ENCODE measurements at regions not wholly inside any gene's neighbourhood (a gene's known extent, or its start where the extent isn't known, plus 50 kb on each side); places are given as distances from the start of the nearest gene placed in this dataset.
"Not testable (repeated sequence)": the region's sequence is repeated elsewhere in the genome, so short reads cannot be mapped to it uniquely, and the experiment has no call there.

DNA sequence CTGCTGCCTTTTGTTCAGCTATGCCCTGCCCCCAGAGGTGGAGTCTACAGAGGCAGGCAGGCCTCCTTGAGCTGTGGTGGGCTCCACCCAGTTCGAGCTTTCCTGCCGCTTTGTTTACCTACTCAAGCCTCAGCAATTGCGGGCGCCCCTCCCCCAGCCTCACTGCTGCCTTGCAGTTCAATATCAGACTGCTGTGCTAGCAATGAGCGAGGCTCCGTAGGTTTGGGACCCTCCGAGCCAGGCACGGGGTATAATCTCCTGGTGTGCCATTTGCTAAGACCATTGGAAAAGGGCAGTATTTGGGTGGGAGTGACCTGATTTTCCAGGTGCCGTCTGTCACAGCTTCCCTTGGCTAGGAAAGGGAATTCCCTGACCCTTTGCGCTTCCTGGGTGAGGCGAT, 51.9 kb downstream of the DIPK2A start:
- H3K9me3 ChIP-seq (ENCODE audit: control insufficient read depth, low read length); H3K4me1 ChIP-seq (ENCODE audit: control insufficient read depth, insufficient read depth, low read length); H3K27me3 ChIP-seq (replicated peaks; ENCODE audit: control insufficient read depth, insufficient read depth, low read length); H3K4me3 ChIP-seq (ENCODE audit: low read length); H3K36me3 ChIP-seq (ENCODE audit: control insufficient read depth, insufficient read depth, low read length, severe bottlenecking); H3K9ac ChIP-seq (ENCODE audit: low read length); DNase-seq (ENCODE audit: low read depth): not testable (repeated sequence)

DNA sequence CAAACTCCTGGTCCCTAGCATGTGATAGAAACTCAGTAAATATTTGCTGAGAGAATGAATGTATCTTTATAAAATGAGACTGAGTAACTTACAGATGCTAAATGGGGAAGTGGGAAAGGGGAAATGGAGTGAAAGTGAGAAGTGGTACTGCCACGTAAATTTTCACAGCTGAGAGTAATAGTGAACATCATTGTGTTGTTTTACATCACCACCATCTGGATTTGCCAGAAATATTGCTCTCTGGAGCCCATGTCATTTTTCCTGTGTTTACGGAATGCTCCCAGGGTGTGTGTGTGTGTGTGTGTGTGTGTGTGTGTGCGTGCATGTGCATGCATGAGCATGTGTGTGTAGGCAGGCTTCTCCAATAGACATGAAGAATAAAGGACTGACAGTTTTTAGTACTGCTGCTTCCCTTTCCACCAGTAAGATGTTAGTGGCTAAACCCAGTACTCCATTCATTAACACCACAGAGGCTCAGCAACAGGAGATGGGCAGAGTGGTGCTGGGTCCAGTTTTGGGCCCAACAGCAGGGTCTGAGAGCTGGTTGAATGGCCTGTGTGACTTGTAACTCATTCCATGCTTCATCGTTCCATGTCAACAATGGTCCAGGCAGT, 57.3 kb downstream of the DIPK2A start:
- no peaks in the 10 kb centered on the region for H3K27me3 ChIP-seq (replicated peaks; ENCODE audit: control insufficient read depth, insufficient read depth, low read length)
- no peaks in the 10 kb centered on the region for H3K9me3 ChIP-seq (ENCODE audit: control insufficient read depth, low read length)
- H3K36me3 ChIP-seq (ENCODE audit: control insufficient read depth, insufficient read depth, low read length, severe bottlenecking), result no peaks in the 10 kb centered on the region
- peaks cover 15% of the 10 kb centered on the region for H3K4me1 ChIP-seq (ENCODE audit: control insufficient read depth, insufficient read depth, low read length)
- DNase-seq (ENCODE audit: low read depth), result no peak
- H3K4me3 ChIP-seq (ENCODE audit: low read length), result no peak overlapping the region
- no peak overlapping the region for H3K9ac ChIP-seq (ENCODE audit: low read length)

DNA sequence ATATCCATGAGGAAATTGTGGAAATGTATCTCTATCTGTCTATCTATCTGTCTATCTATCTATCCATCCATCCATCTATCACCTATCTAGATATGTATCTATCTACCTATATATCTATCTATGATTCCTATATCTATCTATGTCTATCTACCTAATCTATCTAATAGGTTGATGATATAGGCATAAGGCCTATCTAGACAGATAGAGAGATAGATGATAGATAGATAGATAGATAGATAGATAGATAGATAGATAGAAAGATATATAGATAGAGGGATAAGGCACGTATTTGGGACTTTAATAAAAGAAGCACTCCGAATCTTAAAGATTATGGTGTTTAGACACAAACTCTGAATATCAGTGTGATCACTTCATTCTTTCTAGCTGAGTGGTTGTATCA, 58.1 kb downstream of the DIPK2A start:
- peaks cover 15% of the 10 kb centered on the region for H3K4me1 ChIP-seq (ENCODE audit: control insufficient read depth, insufficient read depth, low read length)
- no peaks in the 10 kb centered on the region for H3K9me3 ChIP-seq (ENCODE audit: control insufficient read depth, low read length)
- H3K9ac ChIP-seq (ENCODE audit: low read length), result no peak overlapping the region
- no peak for DNase-seq (ENCODE audit: low read depth)
- no peaks in the 10 kb centered on the region for H3K36me3 ChIP-seq (ENCODE audit: control insufficient read depth, insufficient read depth, low read length, severe bottlenecking)
- no peaks in the 10 kb centered on the region for H3K27me3 ChIP-seq (replicated peaks; ENCODE audit: control insufficient read depth, insufficient read depth, low read length)
- H3K4me3 ChIP-seq (ENCODE audit: low read length), result no peak overlapping the region

DNA sequence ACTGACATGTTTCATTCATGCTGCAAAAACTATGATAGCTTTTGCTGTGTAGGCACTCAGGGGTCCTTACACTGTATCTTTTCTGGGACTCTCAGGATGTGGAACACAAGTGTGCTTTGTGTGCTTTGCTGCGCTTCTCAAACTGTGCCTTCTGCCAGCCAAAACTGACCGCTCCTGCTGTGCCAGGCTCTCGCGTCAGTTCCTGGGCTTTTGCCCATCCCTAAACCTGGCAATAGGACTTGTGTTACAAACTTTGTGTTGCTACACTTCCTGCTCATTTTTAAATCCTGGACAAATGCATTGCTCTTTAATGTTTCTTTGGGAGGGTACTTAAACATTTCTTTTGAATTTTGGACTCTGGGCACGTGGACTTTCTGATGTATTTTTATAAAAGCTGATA, 60.3 kb downstream of the DIPK2A start:
- H3K4me3 ChIP-seq (ENCODE audit: low read length), result no peak overlapping the region
- DNase-seq (ENCODE audit: low read depth), result no peak
- no peak overlapping the region for H3K9ac ChIP-seq (ENCODE audit: low read length)
- no peaks in the 10 kb centered on the region for H3K27me3 ChIP-seq (replicated peaks; ENCODE audit: control insufficient read depth, insufficient read depth, low read length)
- H3K9me3 ChIP-seq (ENCODE audit: control insufficient read depth, low read length), result no peaks in the 10 kb centered on the region
- peaks cover 15% of the 10 kb centered on the region for H3K4me1 ChIP-seq (ENCODE audit: control insufficient read depth, insufficient read depth, low read length)
- no peaks in the 10 kb centered on the region for H3K36me3 ChIP-seq (ENCODE audit: control insufficient read depth, insufficient read depth, low read length, severe bottlenecking)

DNA sequence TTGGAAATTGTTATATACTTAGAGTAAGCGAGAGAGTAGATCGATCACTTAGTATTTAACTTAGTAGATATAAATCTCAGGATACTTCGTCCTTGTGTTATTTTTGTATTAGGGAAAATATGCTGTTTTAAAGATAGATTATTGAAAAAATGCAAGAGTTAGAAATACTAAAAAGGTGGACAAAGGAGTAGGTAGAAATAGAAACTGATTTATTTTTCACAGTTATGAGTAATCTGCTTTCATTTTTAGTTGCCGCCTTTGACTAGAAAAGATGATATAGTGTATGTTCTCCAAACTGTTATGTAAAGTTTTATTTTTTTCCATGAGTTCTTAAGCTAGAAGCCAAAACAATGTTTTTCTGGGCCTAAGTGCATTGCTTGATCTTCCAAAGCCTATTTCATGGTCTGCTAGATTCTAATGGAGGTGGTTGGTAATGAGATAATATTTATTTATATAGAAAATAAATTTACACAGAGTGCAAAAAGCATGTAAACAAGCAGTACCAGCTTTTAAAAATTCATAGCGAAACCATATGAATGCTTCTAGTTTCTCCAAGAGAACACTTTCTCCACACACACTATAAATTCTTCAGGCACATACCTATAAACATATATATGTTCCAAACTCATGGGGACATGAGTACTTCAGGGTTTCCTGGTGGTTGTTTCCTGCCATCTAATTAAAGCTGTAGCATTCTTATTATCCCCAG, 61.1 kb downstream of the DIPK2A start:
- Histone ChIP-seq H3K9ac (ENCODE audit: low read length) (no peak overlapping the region), H3K4me1 (ENCODE audit: control insufficient read depth, insufficient read depth, low read length) (peaks cover 15% of the 10 kb centered on the region), H3K27me3 (replicated peaks; ENCODE audit: control insufficient read depth, insufficient read depth, low read length) (no peaks in the 10 kb centered on the region), H3K36me3 (ENCODE audit: control insufficient read depth, insufficient read depth, low read length, severe bottlenecking) (no peaks in the 10 kb centered on the region), H3K4me3 (ENCODE audit: low read length) (no peak overlapping the region), H3K9me3 (ENCODE audit: control insufficient read depth, low read length) (no peaks in the 10 kb centered on the region)
- no peak for DNase-seq (ENCODE audit: low read depth)

DNA sequence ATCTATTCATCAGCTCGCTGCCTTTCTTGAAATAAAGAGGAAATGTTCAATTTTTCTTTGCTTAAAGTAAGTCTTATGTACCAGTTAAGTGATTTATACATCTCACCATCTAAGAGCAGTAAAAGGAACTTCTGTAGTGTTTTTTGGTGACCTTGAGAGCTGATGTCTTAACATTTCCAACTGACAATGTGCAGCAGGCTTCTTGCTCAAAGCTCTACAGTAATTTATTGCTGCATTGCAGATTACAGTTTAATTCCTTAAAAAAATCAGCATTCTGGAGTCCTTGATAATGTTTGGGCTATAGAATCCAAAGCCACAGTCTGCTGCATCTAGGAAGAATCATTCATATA, 61.6 kb downstream of the DIPK2A start:
- no peak overlapping the region for H3K9ac ChIP-seq (ENCODE audit: low read length)
- no peaks in the 10 kb centered on the region for H3K9me3 ChIP-seq (ENCODE audit: control insufficient read depth, low read length)

DNA sequence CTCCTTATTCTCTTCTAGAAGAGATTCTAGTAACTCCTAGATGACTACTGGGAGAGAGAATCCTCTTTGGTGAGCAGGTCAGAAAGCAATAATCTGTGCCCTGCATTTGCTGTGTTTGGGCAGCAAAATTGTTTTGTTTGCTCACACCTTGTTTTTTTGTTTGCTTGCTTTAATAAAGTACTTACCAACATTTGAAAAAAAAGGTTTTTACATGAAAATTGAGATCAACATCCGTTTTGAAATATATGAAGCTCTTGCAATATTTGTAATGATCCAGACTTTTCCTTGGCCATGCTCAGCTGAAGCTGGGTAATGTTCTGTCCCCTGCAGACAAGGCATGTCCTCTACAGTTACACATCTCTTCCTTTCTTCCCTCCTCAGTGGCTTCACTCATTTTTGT, 62.2 kb downstream of the DIPK2A start:
- Histone ChIP-seq H3K9me3 (ENCODE audit: control insufficient read depth, low read length) (no peaks in the 10 kb centered on the region), H3K9ac (ENCODE audit: low read length) (no peak overlapping the region), H3K27me3 (replicated peaks; ENCODE audit: control insufficient read depth, insufficient read depth, low read length) (no peaks in the 10 kb centered on the region), H3K4me1 (ENCODE audit: control insufficient read depth, insufficient read depth, low read length) (peaks cover 15% of the 10 kb centered on the region), H3K4me3 (ENCODE audit: low read length) (no peak overlapping the region), H3K36me3 (ENCODE audit: control insufficient read depth, insufficient read depth, low read length, severe bottlenecking) (no peaks in the 10 kb centered on the region)
- no peak for DNase-seq (ENCODE audit: low read depth)

More for the DNA sequence above, 61.6 kb downstream of the DIPK2A start:
- no peaks in the 10 kb centered on the region for H3K36me3 ChIP-seq (ENCODE audit: control insufficient read depth, insufficient read depth, low read length, severe bottlenecking)
- H3K4me1 ChIP-seq (ENCODE audit: control insufficient read depth, insufficient read depth, low read length), result peaks cover 15% of the 10 kb centered on the region
- no peak overlapping the region for H3K4me3 ChIP-seq (ENCODE audit: low read length)
- H3K27me3 ChIP-seq (replicated peaks; ENCODE audit: control insufficient read depth, insufficient read depth, low read length), result no peaks in the 10 kb centered on the region
- DNase-seq (ENCODE audit: low read depth), result no peak

DNA sequence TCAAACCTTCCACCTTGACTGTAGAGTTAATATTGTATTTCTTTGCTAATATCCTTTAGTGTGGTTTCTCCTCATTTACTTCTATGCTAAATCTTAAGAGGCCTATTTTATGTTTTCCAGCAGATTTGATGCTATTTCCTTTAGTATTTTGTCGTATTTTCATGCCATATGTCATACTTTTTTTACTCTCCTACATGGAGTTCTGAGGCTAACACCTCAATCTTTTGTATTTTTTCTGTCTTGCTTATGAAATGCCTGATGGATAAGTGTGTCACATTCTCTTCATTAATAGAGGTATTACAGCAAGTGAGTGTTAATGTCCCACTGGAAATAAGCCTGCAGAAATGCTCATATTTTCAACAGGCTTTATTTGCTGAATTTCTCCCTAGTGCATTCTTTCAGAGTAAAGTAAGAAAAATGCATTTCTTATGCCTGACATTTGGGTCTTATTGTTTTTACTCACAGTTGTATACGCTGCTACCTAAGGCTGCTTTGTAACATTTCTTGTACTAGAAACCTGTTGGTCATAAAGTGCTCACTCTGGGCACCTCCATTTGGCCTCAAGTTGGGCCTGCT, 63.2 kb downstream of the DIPK2A start:
- Histone ChIP-seq H3K9ac (ENCODE audit: low read length) (no peak overlapping the region), H3K4me1 (ENCODE audit: control insufficient read depth, insufficient read depth, low read length) (peaks cover 15% of the 10 kb centered on the region), H3K9me3 (ENCODE audit: control insufficient read depth, low read length) (no peaks in the 10 kb centered on the region), H3K4me3 (ENCODE audit: low read length) (no peak overlapping the region), H3K36me3 (ENCODE audit: control insufficient read depth, insufficient read depth, low read length, severe bottlenecking) (no peaks in the 10 kb centered on the region), H3K27me3 (replicated peaks; ENCODE audit: control insufficient read depth, insufficient read depth, low read length) (no peaks in the 10 kb centered on the region)
- DNase-seq (ENCODE audit: low read depth), result no peak

DNA sequence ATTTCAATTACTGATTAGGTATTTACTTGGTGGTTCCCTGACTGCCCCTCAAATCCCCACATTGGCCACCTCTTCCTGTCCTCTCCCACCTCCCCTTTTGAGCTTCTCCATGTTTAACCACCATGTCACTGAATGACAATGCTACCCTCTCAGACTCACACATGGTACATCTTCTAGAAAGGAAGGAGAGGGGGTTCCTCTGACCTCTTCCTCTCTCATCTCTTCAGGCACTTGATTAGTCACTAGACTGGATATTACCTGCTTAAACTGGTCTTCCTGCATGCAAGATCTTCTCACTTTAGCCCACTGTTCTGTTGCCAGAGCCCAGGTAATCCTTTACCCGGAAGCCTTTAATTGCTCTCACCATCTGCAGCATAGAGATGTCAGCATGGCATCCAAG, 64.9 kb downstream of the DIPK2A start:
- H3K4me3 ChIP-seq (ENCODE audit: low read length), result no peak overlapping the region

DNA sequence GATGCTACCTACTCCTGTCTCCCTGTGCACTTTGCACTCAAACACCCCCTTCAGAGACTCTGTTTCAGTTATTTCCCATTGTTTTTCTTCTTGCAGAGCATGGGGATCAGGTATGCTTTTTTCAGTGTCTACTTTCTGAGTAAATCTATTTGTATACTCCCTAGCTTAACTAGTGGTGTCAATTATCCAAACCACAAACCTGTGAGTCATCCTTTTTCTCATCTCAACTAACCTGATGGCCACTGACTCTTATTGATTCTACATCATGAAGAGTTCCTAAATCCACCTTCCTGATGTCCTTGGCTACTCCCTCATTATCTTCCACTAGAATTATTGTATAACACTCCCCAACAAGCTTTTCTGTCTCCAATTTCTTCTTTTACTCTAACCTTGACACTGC, 68.0 kb downstream of the DIPK2A start:
- H3K4me1 ChIP-seq (ENCODE audit: control insufficient read depth, insufficient read depth, low read length), result no peaks in the 10 kb centered on the region
- no peaks in the 10 kb centered on the region for H3K27me3 ChIP-seq (replicated peaks; ENCODE audit: control insufficient read depth, insufficient read depth, low read length)
- H3K9ac ChIP-seq (ENCODE audit: low read length), result no peak overlapping the region
- H3K4me3 ChIP-seq (ENCODE audit: low read length), result no peak overlapping the region
- DNase-seq (ENCODE audit: low read depth), result no peak
- no peaks in the 10 kb centered on the region for H3K36me3 ChIP-seq (ENCODE audit: control insufficient read depth, insufficient read depth, low read length, severe bottlenecking)
- no peaks in the 10 kb centered on the region for H3K9me3 ChIP-seq (ENCODE audit: control insufficient read depth, low read length)

More for the DNA sequence above, 64.9 kb downstream of the DIPK2A start:
- H3K9ac ChIP-seq (ENCODE audit: low read length), result no peak overlapping the region
- H3K36me3 ChIP-seq (ENCODE audit: control insufficient read depth, insufficient read depth, low read length, severe bottlenecking), result no peaks in the 10 kb centered on the region
- no peaks in the 10 kb centered on the region for H3K9me3 ChIP-seq (ENCODE audit: control insufficient read depth, low read length)
- H3K4me1 ChIP-seq (ENCODE audit: control insufficient read depth, insufficient read depth, low read length), result peaks cover 15% of the 10 kb centered on the region
- H3K27me3 ChIP-seq (replicated peaks; ENCODE audit: control insufficient read depth, insufficient read depth, low read length), result no peaks in the 10 kb centered on the region
- DNase-seq (ENCODE audit: low read depth), result no peak

DNA sequence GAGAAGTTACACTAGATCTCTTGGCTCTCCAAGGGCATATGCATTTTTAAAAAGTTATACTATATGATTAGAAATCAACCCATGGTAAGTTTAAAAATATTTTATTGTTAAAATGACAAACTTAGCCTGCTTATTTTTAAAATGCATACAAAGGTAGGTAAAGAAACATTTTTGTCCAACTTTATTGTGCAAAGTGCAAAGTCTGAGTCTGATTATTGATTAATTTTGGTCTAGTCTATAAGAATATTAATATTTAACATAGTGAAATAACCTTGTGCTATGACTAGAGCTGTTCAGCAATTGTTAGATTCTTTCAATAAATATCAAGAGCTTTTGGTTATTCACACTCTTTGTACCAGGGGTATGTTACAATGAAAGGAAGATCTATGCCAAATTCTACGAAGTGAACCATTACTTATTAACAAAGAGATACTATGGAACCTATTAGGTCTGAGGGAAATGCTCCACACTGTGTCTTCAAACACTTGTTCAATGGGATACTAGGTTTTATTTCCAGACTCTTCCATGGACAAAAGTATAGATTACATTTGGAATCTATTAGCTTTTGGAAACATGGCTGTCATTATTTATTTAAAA, 70.4 kb downstream of the DIPK2A start:
- H3K27me3 ChIP-seq (replicated peaks; ENCODE audit: control insufficient read depth, insufficient read depth, low read length), result no peaks in the 10 kb centered on the region
- no peak overlapping the region for H3K4me3 ChIP-seq (ENCODE audit: low read length)
- no peaks in the 10 kb centered on the region for H3K9me3 ChIP-seq (ENCODE audit: control insufficient read depth, low read length)
- H3K36me3 ChIP-seq (ENCODE audit: control insufficient read depth, insufficient read depth, low read length, severe bottlenecking), result no peaks in the 10 kb centered on the region
- DNase-seq (ENCODE audit: low read depth), result no peak
- H3K4me1 ChIP-seq (ENCODE audit: control insufficient read depth, insufficient read depth, low read length), result no peaks in the 10 kb centered on the region
- no peak overlapping the region for H3K9ac ChIP-seq (ENCODE audit: low read length)
